ENCODE measurements at regions not wholly inside any gene's neighbourhood (a gene's known extent, or its start where the extent isn't known, plus 50 kb on each side); places are given as distances from the start of the nearest gene placed in this dataset.

DNA sequence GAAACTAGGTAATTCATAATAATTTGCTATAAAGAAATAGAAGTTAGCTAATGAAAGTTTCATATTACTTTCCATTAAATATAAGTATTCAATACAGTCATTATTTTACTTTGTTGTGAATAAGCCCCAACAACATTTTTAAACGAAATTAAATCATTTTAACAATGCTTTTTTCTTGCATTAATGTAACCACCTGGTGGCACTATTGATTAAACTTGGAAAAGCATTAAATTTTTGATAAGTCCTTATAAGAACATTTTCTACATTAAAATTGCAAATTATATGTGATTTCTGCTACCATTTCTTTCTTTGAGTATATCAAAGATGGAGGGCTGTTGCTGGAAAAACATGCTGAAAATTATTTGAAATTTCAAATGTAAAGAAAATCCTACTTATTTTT, 918.8 kb upstream of the TMPRSS15 start:
- ChIA-PET CTCF (no interaction called here), POLR2A (no interaction called here)
- H3K36me3 ChIP-seq (ENCODE audit: control insufficient read depth in 2 of 2, extremely low read depth in 1 of 2, insufficient read depth in 2 of 2, low read length in 2 of 2) = no peaks in the 10 kb centered on the region
- no peak overlapping the region for H3K9ac ChIP-seq (replicated peaks; ENCODE audit: extremely low read depth, insufficient read depth, low read length)
- BruUV-seq (replicated peaks) = no TSS peak
- DNase-seq (ENCODE audit: low read depth, low spot score) (no peak), FAIRE-seq (no peak)
- H3K4me2 ChIP-seq (ENCODE audit: insufficient read depth, low read length) = no peak overlapping the region
- H3K27ac ChIP-seq (ENCODE audit: insufficient read depth, low read depth, low read length) = no peak overlapping the region
- H3K27me3 ChIP-seq (ENCODE audit: control insufficient read depth in 2 of 2, insufficient read depth in 2 of 2, low read length in 2 of 2) = no peaks in the 10 kb centered on the region
- H4K20me1 ChIP-seq (replicated peaks; ENCODE audit: control insufficient read depth, extremely low read depth, insufficient read depth, low read length) = no peaks in the 10 kb centered on the region
- H3K79me2 ChIP-seq (ENCODE audit: control insufficient read depth, insufficient read depth, low read length) = no peaks in the 10 kb centered on the region
- no peaks in the 10 kb centered on the region for H3K9me3 ChIP-seq (replicated peaks; ENCODE audit: control insufficient read depth, insufficient read depth, low read length)
- no peaks in the 10 kb centered on the region for H3K4me1 ChIP-seq (ENCODE audit: control insufficient read depth, extremely low read depth, insufficient read depth, low read length)
- no peaks in the 10 kb centered on the region for H3K9me1 ChIP-seq (replicated peaks; ENCODE audit: control insufficient read depth, extremely low read depth, insufficient read depth, low read length)
- TF ChIP-seq, protein P1, sequence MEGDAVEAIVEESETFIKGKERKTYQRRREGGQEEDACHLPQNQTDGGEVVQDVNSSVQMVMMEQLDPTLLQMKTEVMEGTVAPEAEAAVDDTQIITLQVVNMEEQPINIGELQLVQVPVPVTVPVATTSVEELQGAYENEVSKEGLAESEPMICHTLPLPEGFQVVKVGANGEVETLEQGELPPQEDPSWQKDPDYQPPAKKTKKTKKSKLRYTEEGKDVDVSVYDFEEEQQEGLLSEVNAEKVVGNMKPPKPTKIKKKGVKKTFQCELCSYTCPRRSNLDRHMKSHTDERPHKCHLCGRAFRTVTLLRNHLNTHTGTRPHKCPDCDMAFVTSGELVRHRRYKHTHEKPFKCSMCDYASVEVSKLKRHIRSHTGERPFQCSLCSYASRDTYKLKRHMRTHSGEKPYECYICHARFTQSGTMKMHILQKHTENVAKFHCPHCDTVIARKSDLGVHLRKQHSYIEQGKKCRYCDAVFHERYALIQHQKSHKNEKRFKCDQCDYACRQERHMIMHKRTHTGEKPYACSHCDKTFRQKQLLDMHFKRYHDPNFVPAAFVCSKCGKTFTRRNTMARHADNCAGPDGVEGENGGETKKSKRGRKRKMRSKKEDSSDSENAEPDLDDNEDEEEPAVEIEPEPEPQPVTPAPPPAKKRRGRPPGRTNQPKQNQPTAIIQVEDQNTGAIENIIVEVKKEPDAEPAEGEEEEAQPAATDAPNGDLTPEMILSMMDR (IDR thresholded peaks at IDR 0.05; ENCODE audit: extremely low read depth in 1 of 2, insufficient read depth in 1 of 2, low read depth in 1 of 2, low read length in 2 of 2) = no peak
- no peak for TF ChIP-seq EZH2 (IDR thresholded peaks at IDR 0.05; ENCODE audit: borderline replicate concordance, low read depth, low read length, severe bottlenecking)
- no peak for TF ChIP-seq FOS (IDR thresholded peaks at IDR 0.05; ENCODE audit: borderline replicate concordance, insufficient read depth, low read length)
- no peak for TF ChIP-seq GATA2 (IDR thresholded peaks at IDR 0.05; ENCODE audit: insufficient read depth, insufficient read length, low read depth, low read length)
- TF ChIP-seq POLR2A (IDR thresholded peaks at IDR 0.05; ENCODE audit: low read depth, low read length) = no peak
- no peak for TF ChIP-seq JUN (IDR thresholded peaks at IDR 0.05; ENCODE audit: borderline replicate concordance, insufficient read depth, insufficient read length, low read depth)
- no peak for TF ChIP-seq POLR2AphosphoS5 (IDR thresholded peaks at IDR 0.05; ENCODE audit: insufficient read depth, low read depth, low read length)
- TF ChIP-seq MYC (IDR thresholded peaks at IDR 0.05; ENCODE audit: low read depth, low read length) = no peak
- H3K4me3 ChIP-seq (replicated peaks in 1 of 3; ENCODE audit: insufficient read depth in 1 of 3, low read depth in 1 of 3, low read length in 3 of 3) = no peak overlapping the region
- dilution Hi-C loops (cut with MboI; ENCODE audit: extremely low pct_ligation_motif_present, low sequenced_read_pairs) (no loop called here), intact Hi-C loops (cut with micrococcal nuclease) (no loop called here)
- H2AFZ ChIP-seq (ENCODE audit: low read depth, low read length) = no peak overlapping the region

All from endothelial cell of umbilical vein (primary cell).